SK-N-SH (cell line): ENCODE measurements at regions not wholly inside any gene's neighbourhood (a gene's known extent, or its start where the extent isn't known, plus 50 kb on each side); places are given as distances from the start of the nearest gene placed in this dataset.

Source experiments
- CTCF ChIA-PET: fragments of 300-600, 350-600 bp; formaldehyde crosslinking; extraction: SDS; loops from one replicate; lab custom pipeline; 2021; lab: Yijun Ruan, JAX
- POLR2A ChIA-PET: fragments of 350-600 bp; sonication (Branson Sonifier 250); formaldehyde crosslinking; extraction: SDS; loops from one replicate; lab custom pipeline; 2020; ENCODE audit warnings: antibody characterized with exemption, inconsistent platforms; lab: Yijun Ruan, JAX
- DNase-seq: peaks from one replicate; pipeline ENCODE4 v3.0.0; 2012
- H2AFZ ChIP-seq: fragments of 200-600 bp; sonication (generic); 2 replicates; pipeline ENCODE4 v1.8.1; 2016; ENCODE audit warnings: antibody characterized with exemption, mild to moderate bottlenecking, low read depth
- H3F3A ChIP-seq: fragments of 200-600 bp; sonication (generic); replicated peaks from 2 replicates; pipeline ENCODE3; 2016; ENCODE audit warnings: antibody characterized with exemption, mild to moderate bottlenecking; ENCODE audit not compliant: insufficient read depth
- H3K27ac ChIP-seq, 2 experiments: fragments of 200-500 bp in 1 of 2; fragments of 200-600 bp in 1 of 2; sonication (Bioruptor generic) in 1 of 2; sonication (generic), shearing (Covaris generic) in 1 of 2; 2 replicates each; pipeline versions ENCODE4 v1.5.1 to v1.6.1; 2014 to 2016; ENCODE audit warnings: low read depth in 2 of 2, inconsistent platforms in 1 of 2, low read length in 1 of 2, mild to moderate bottlenecking in 1 of 2, mixed read lengths in 1 of 2
- H3K27me3 ChIP-seq: fragments of 200-600 bp; sonication (generic), shearing (Covaris generic); 2 replicates; pipeline ENCODE4 v1.6.1; 2016; ENCODE audit warnings: mixed run types; ENCODE audit not compliant: insufficient read depth
- H3K36me3 ChIP-seq, 2 experiments: fragments of 200-500 bp in 1 of 2; fragments of 200-600 bp in 1 of 2; sonication (Bioruptor generic) in 1 of 2; sonication (generic) in 1 of 2; replicated peaks in 1 of 2; 2 replicates each; pipeline versions ENCODE3 to v1.5.1; 2014 to 2016; ENCODE audit warnings: low read length in 1 of 2, mild to moderate bottlenecking in 1 of 2; ENCODE audit not compliant: insufficient read depth in 2 of 2, control insufficient read depth in 1 of 2
- H3K4me1 ChIP-seq, 2 experiments: fragments of 200-500 bp in 1 of 2; fragments of 200-600 bp in 1 of 2; sonication (Bioruptor generic) in 1 of 2; sonication (generic), shearing (Covaris generic) in 1 of 2; 2 replicates each; pipeline versions ENCODE4 v1.5.1 to v1.6.1; 2014 to 2016; ENCODE audit warnings: low read depth in 1 of 2, low read length in 1 of 2, mixed run types in 1 of 2; ENCODE audit not compliant: insufficient read depth in 2 of 2, control insufficient read depth in 1 of 2
- H3K4me2 ChIP-seq: fragments of 200-600 bp; sonication (generic), shearing (Covaris generic); 2 replicates; pipeline ENCODE4 v1.6.1; 2017; ENCODE audit warnings: mixed run types
- H3K4me3 ChIP-seq, 2 experiments: fragments of 200-500 bp in 1 of 2; fragments of 200-600 bp in 1 of 2; sonication (Bioruptor generic) in 1 of 2; sonication (generic), shearing (Covaris generic) in 1 of 2; 2 replicates each; pipeline versions ENCODE4 v1.5.1 to v1.8.1; 2014 to 2016; ENCODE audit warnings: low read depth in 2 of 2, inconsistent platforms in 1 of 2, low read length in 1 of 2, mild to moderate bottlenecking in 1 of 2, mixed read lengths in 1 of 2, moderate library complexity in 1 of 2
- H3K79me2 ChIP-seq: fragments of 200-600 bp; sonication (generic); 2 replicates; pipeline ENCODE4 v1.8.1; 2017; ENCODE audit warnings: mild to moderate bottlenecking; ENCODE audit not compliant: insufficient read depth
- H3K9ac ChIP-seq: fragments of 200-600 bp; sonication (generic); 2 replicates; pipeline ENCODE4 v1.6.1; 2017; ENCODE audit warnings: mixed run types
- H3K9me2 ChIP-seq: fragments of 200-600 bp; sonication (generic); 2 replicates; pipeline ENCODE4 v1.6.1; 2017; ENCODE audit warnings: mixed run types
- H3K9me3 ChIP-seq: fragments of 200-600 bp; sonication (generic); 2 replicates; pipeline ENCODE4 v1.6.1; 2017; ENCODE audit warnings: mixed run types, mild to moderate bottlenecking, moderate library complexity
- H4K20me1 ChIP-seq: fragments of 200-600 bp; sonication (generic); 2 replicates; pipeline ENCODE4 v1.6.1; 2017; ENCODE audit warnings: mild to moderate bottlenecking, mixed run types; ENCODE audit not compliant: insufficient read depth
- CTCF ChIP-seq: fragments of 200-600 bp; sonication (generic); IDR thresholded peaks from 2 replicates; pipeline ENCODE4 v1.6.1; 2017; ENCODE audit warnings: antibody characterized with exemption, mild to moderate bottlenecking, moderate library complexity
- EP300 ChIP-seq, 2 experiments: IDR thresholded peaks; 2 replicates each; pipeline versions ENCODE4 v1.4.0 to v1.6.1; 2012; ENCODE audit warnings: borderline replicate concordance in 1 of 2, low read depth in 1 of 2, low read length in 1 of 2
- FOSL2 ChIP-seq: IDR thresholded peaks from 2 replicates; pipeline ENCODE4 v1.4.0; 2012; ENCODE audit warnings: low read depth, mild to moderate bottlenecking, moderate library complexity, borderline replicate concordance
- GABPA ChIP-seq: IDR thresholded peaks from 2 replicates; pipeline ENCODE4 v1.4.0; 2012; ENCODE audit warnings: low read depth, mild to moderate bottlenecking
- GATA2 ChIP-seq: sonication (generic); formaldehyde crosslinking; IDR thresholded peaks from 2 replicates; pipeline ENCODE4 v1.5.0; 2020; ENCODE audit warnings: mild to moderate bottlenecking, missing genetic modification reagents
- IRF3 ChIP-seq: fragments of 150-350 bp; IDR thresholded peaks from 2 replicates; pipeline ENCODE4 v1.6.1; 2016; ENCODE audit warnings: mild to moderate bottlenecking, low read depth, low read length
- JUND ChIP-seq: IDR thresholded peaks from 2 replicates; pipeline ENCODE4 v1.4.0; 2012
- MEF2A ChIP-seq: IDR thresholded peaks from 2 replicates; pipeline ENCODE4 v1.4.0; 2012; ENCODE audit warnings: low read depth, borderline replicate concordance
- NFIC ChIP-seq: IDR thresholded peaks from 2 replicates; pipeline ENCODE4 v1.4.0; 2012; ENCODE audit warnings: borderline replicate concordance
- NRF1 ChIP-seq: IDR thresholded peaks from 2 replicates; pipeline ENCODE4 v1.6.1; 2012; ENCODE audit warnings: low read depth, mild to moderate bottlenecking, low read length
- PBX3 ChIP-seq: IDR thresholded peaks from 2 replicates; pipeline ENCODE4; 2012
- RCOR1 ChIP-seq: fragments of 150-350 bp; IDR thresholded peaks from 2 replicates; pipeline ENCODE4 v1.6.1; 2017; ENCODE audit warnings: antibody characterized with exemption, low read length
- REST ChIP-seq: IDR thresholded peaks from 2 replicates; pipeline ENCODE4 v1.6.1; 2012; ENCODE audit warnings: mild to moderate bottlenecking, low read depth, low read length, moderate library complexity
- RXRA ChIP-seq: IDR thresholded peaks from 2 replicates; pipeline ENCODE4 v1.4.0; 2012; ENCODE audit warnings: low read depth, mild to moderate bottlenecking, borderline replicate concordance
- SIN3A ChIP-seq: IDR thresholded peaks from 2 replicates; pipeline ENCODE4 v1.6.1; 2012; ENCODE audit warnings: low read depth, mild to moderate bottlenecking, low read length, moderate library complexity, borderline replicate concordance
- TAF1 ChIP-seq: IDR thresholded peaks from 2 replicates; pipeline ENCODE4 v1.6.1; 2012; ENCODE audit warnings: low read depth, mild to moderate bottlenecking, low read length, moderate library complexity, borderline replicate concordance
- USF2 ChIP-seq: fragments of 150-350 bp; IDR thresholded peaks from 2 replicates; pipeline ENCODE4 v1.6.1; 2017; ENCODE audit warnings: antibody characterized with exemption, low read length, low read depth, borderline replicate concordance
- YY1 ChIP-seq: IDR thresholded peaks from 2 replicates; pipeline ENCODE4 v1.4.0; 2012; ENCODE audit warnings: low read depth, mild to moderate bottlenecking
- WGBS: methylation state at CpG from one replicate; pipeline ENCODE4 v1.1.6; 2017; ENCODE audit warnings: low lambda C conversion rate; 5-methylcytosine and 5-hydroxymethylcytosine counted together

- Histone ChIP-seq H3K27ac (no peak overlapping the region), H3K4me2 (no peak overlapping the region), H2AFZ (no peak overlapping the region), H3F3A (no peaks in the 10 kb centered on the region), H4K20me1 (no peaks in the 10 kb centered on the region), H3K36me3 (no peaks in the 10 kb centered on the region), H3K79me2 (no peaks in the 10 kb centered on the region), H3K9ac (no peak overlapping the region), H3K9me2 (no peaks in the 10 kb centered on the region)
- CTCF ChIA-PET = no interaction called here
- POLR2A ChIA-PET = no interaction called here
- WGBS = 6% methylated on average over 4 of the region's 4 CpGs
- DNase-seq = no peak
- TF ChIP-seq USF2 (no peak), GATA2 (CRISPR knock-in tag) (no peak), NRF1 (no peak), RCOR1 (no peak), PBX3 (no peak), SIN3A (no peak), MEF2A (no peak), TAF1 (no peak)
- TF ChIP-seq, all 33 proteins: peak for 0
- Histone ChIP-seq H3K9me3 (no peaks in the 10 kb centered on the region), H3K27me3 (no peaks in the 10 kb centered on the region), H3K4me3 (no peak overlapping the region), H3K4me1 (no peaks in the 10 kb centered on the region)
These were observed 70.2 kb downstream of the PERP start for GRCh38 chr6:138037009-138037504.

- CTCF ChIA-PET = no interaction called here
- no peaks in the 10 kb centered on the region for H3K27me3 ChIP-seq
- no peak overlapping the region for H3K4me2 ChIP-seq
- no peak overlapping the region for H2AFZ ChIP-seq
- H4K20me1 ChIP-seq = no peaks in the 10 kb centered on the region
- POLR2A ChIA-PET = no interaction called here
- H3K9me2 ChIP-seq = no peaks in the 10 kb centered on the region
- H3K79me2 ChIP-seq = no peaks in the 10 kb centered on the region
- H3K4me1 ChIP-seq = no peaks in the 10 kb centered on the region
- WGBS = 21% methylated on average over 7 of the region's 7 CpGs
- H3K9me3 ChIP-seq = no peaks in the 10 kb centered on the region
- no peaks in the 10 kb centered on the region for H3F3A ChIP-seq
- no peak overlapping the region for H3K27ac ChIP-seq
- DNase-seq = no peak
- no peak overlapping the region for H3K4me3 ChIP-seq
- no peaks in the 10 kb centered on the region for H3K36me3 ChIP-seq
- H3K9ac ChIP-seq = no peak overlapping the region
- TF ChIP-seq CTCF (no peak), NFIC (no peak), MEF2A (no peak), FOSL2 (no peak), REST (no peak), RCOR1 (no peak), IRF3 (no peak), RXRA (no peak), JUND (no peak), NRF1 (no peak), GABPA (no peak), YY1 (no peak), EP300 (IDR thresholded peaks at IDR 0.05; ENCODE audit: borderline replicate concordance in 1 of 2, low read depth in 1 of 2, low read length in 1 of 2) (no peak)
These were observed 68.9 kb downstream of the PERP start for GRCh38 chr6:138038142-138038870.
